T-cell (primary cell): ENCODE measurements at regions not wholly inside any gene's neighbourhood (a gene's known extent, or its start where the extent isn't known, plus 50 kb on each side); places are given as distances from the start of the nearest gene placed in this dataset.
A peak's percentile ranks its signal among the peaks of the same experiment; 100 is the strongest.

Source experiments
- ATAC-seq, 4 experiments: fragments of 200-7000 bp in 3 of 4; fragments of 150-1000 bp in 1 of 4; cut with Tn5 transposase; replicated peaks in 1 of 4; 1 replicate in 3 of 4; 2 replicates in 1 of 4; pipeline ENCODE4 v1.10.0; 2021; ENCODE audit warnings: moderate library complexity in 3 of 4, mild to moderate bottlenecking in 2 of 4, moderate number of reproducible peaks in 1 of 4
- CTCF ChIA-PET, 2 donors: fragments of 300-600 bp; sonication (Branson Sonifier 250); formaldehyde crosslinking; loops; one replicate each; lab custom pipeline; 2022; ENCODE audit warnings: antibody characterized with exemption in 2 of 2; lab: Charles Lee
- POLR2A ChIA-PET, 2 donors: fragments of 300-600 bp; sonication (Branson Sonifier 250); formaldehyde crosslinking; loops; one replicate each; lab custom pipeline; 2022; ENCODE audit warnings: antibody characterized with exemption in 2 of 2; lab: Charles Lee
- DNase-seq, 35 experiments: peaks; one replicate each; pipeline versions ENCODE4 v3.0.0 to v3.0.0-alpha.2; 2013 to 2023
- H3K27ac ChIP-seq: one replicate; pipeline ENCODE4 v1.5.1; 2013; ENCODE audit warnings: low read length
- H3K27me3 ChIP-seq, 2 experiments: replicated peaks in 1 of 2; 1 replicate in 1 of 2; 2 replicates in 1 of 2; pipeline versions ENCODE4 v1.6.1 to v1.7.0; 2013; ENCODE audit warnings: low read length in 1 of 2, mixed read lengths in 1 of 2; ENCODE audit not compliant: control insufficient read depth in 2 of 2, insufficient read depth in 2 of 2; ENCODE audit errors: extremely low read depth in 1 of 2
- H3K36me3 ChIP-seq, 2 donors: 1 replicate in 1 of 2; 2 replicates in 1 of 2; pipeline versions ENCODE4 v1.6.1 to v1.7.0; 2013; ENCODE audit warnings: low read length in 1 of 2; ENCODE audit not compliant: control insufficient read depth in 2 of 2, insufficient read depth in 1 of 2; ENCODE audit errors: extremely low read depth in 1 of 2
- H3K4me1 ChIP-seq, 2 experiments: 1 replicate in 1 of 2; 2 replicates in 1 of 2; pipeline versions ENCODE4 v1.6.1 to v1.7.0; 2013; ENCODE audit warnings: low read length in 2 of 2, mixed read lengths in 1 of 2; ENCODE audit not compliant: insufficient read depth in 2 of 2, control insufficient read depth in 1 of 2; ENCODE audit errors: extremely low read depth in 1 of 2
- H3K4me3 ChIP-seq, 2 donors: 1 replicate in 1 of 2; 2 replicates in 1 of 2; pipeline versions ENCODE4 v1.5.1 to v1.7.0; 2013; ENCODE audit warnings: mild to moderate bottlenecking in 2 of 2, low read length in 1 of 2, moderate library complexity in 1 of 2; ENCODE audit not compliant: control insufficient read depth in 1 of 2; ENCODE audit errors: extremely low read depth in 1 of 2
- H3K9me3 ChIP-seq: 2 replicates; pipeline ENCODE4 v1.7.0; 2013
- H3K27ac Mint-ChIP-seq, 2 donors: one replicate each; pipeline ENCODE4 v1.8.0; 2020 to 2021; ENCODE audit warnings: mild to moderate bottlenecking in 2 of 2, mixed read lengths in 2 of 2
- H3K27me3 Mint-ChIP-seq, 2 donors: one replicate each; pipeline ENCODE4 v1.8.0; 2021 to 2022; ENCODE audit warnings: mixed read lengths in 2 of 2
- H3K36me3 Mint-ChIP-seq: one replicate; pipeline ENCODE4 v1.8.0; 2021; ENCODE audit warnings: mixed read lengths
- H3K4me1 Mint-ChIP-seq, 3 donors: one replicate each; pipeline ENCODE4 v1.8.0; 2020 to 2022; ENCODE audit warnings: mixed read lengths in 3 of 3, mild to moderate bottlenecking in 1 of 3
- H3K4me3 Mint-ChIP-seq, 3 donors: one replicate each; pipeline ENCODE4 v1.8.0; 2020 to 2022; ENCODE audit warnings: mild to moderate bottlenecking in 3 of 3, mixed read lengths in 3 of 3, moderate library complexity in 3 of 3
- H3K9me3 Mint-ChIP-seq, 3 donors: one replicate each; pipeline ENCODE4 v1.8.0; 2020 to 2022; ENCODE audit warnings: mixed read lengths in 3 of 3
- WGBS: methylation state at CpG from one replicate; pipeline ENCODE4 v1.1.5; 2013; ENCODE audit warnings: missing lambda C conversion rate; ENCODE audit not compliant: insufficient coverage; 5-methylcytosine and 5-hydroxymethylcytosine counted together

GRCh38 chr5:109482748-109483147 is 73.0 kb upstream of the PJA2 start:
- CTCF ChIA-PET: no interaction called here

DNA sequence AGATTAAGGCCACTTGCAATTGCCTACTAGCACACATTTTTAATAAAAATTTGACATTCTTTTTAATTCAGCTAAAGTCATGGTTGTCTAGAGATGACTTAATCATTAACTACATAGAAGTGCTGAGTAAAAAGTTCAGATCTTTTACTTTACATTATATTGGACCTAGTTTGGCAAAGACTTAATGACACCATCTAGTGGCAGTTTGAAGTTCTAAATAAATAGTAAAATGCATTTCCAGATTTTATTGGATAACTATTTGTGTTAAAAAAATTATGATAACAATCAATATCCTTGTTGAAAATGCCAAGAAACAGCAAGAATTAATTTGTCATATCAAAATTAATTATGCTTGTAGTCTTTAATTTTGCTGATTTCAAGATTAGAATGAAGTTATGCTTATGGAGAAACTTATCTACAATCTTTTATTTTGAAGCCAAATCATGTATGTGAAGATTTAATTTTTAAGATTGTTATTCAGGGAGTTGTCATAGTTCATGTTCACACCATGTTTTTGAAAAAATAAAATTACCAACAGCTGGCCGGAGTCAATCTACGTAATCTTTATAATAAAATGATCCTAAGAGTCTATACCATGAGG is 69.6 kb upstream of the PJA2 start:
- Mint-ChIP-seq H3K9me3 (no peaks in the 10 kb centered on the region), H3K4me3 (no peak overlapping the region), H3K27me3 (peaks cover 4% of the 10 kb centered on the region in 2 donors), H3K36me3 (no peaks in the 10 kb centered on the region), H3K4me1 (no peaks in the 10 kb centered on the region), H3K27ac (no peak overlapping the region)
- Histone ChIP-seq H3K4me3 (no peak overlapping the region), H3K27me3 (no peaks in the 10 kb centered on the region), H3K9me3 (no peaks in the 10 kb centered on the region), H3K36me3 (no peaks in the 10 kb centered on the region), H3K27ac (no peak overlapping the region), H3K4me1 (no peaks in the 10 kb centered on the region)
- DNase-seq (peak in 1 of 35 experiments; percentile 21), ATAC-seq (no peak)
- ChIA-PET POLR2A (no interaction called here), CTCF (interaction anchor here (0.6 kb wide), 3 partner anchors 31 to 1713 kb away, joined by 3 read pairs; no protein-coding TSS in a partner anchor)
- no CpG with 5 or more reads among the region's 2 CpGs for WGBS

More at GRCh38 chr5:109482748-109483147, 73.0 kb upstream of the PJA2 start:
- H3K9me3 Mint-ChIP-seq: no peaks in the 10 kb centered on the region
- H3K4me1 Mint-ChIP-seq: no peaks in the 10 kb centered on the region
- no peaks in the 10 kb centered on the region for H3K9me3 ChIP-seq
- H3K4me1 ChIP-seq: no peaks in the 10 kb centered on the region
- POLR2A ChIA-PET: no interaction called here
- no peak overlapping the region for H3K27ac ChIP-seq
- ATAC-seq: no peak
- no peaks in the 10 kb centered on the region for H3K36me3 ChIP-seq
- peaks cover 0 to 4% of the 10 kb centered on the region in 2 donors for H3K27me3 Mint-ChIP-seq
- no peak for DNase-seq
- no peaks in the 10 kb centered on the region for H3K27me3 ChIP-seq
- no peak overlapping the region for H3K27ac Mint-ChIP-seq
- no peaks in the 10 kb centered on the region for H3K36me3 Mint-ChIP-seq
- no peak overlapping the region for H3K4me3 ChIP-seq
- WGBS: 90% methylated on average over 2 of the region's 5 CpGs
- H3K4me3 Mint-ChIP-seq: no peak overlapping the region

- ChIA-PET CTCF (interaction anchor here in 1 of 2 donors (0.6 kb wide), 1 partner anchor 31 kb away, joined by 3 read pairs; no protein-coding TSS in a partner anchor), POLR2A (no interaction called here)
- DNase-seq (no peak), ATAC-seq (no peak)
- no peak overlapping the region for H3K4me3 ChIP-seq
- no peak overlapping the region for H3K4me3 Mint-ChIP-seq
- H3K27ac Mint-ChIP-seq: no peak overlapping the region
- H3K9me3 Mint-ChIP-seq: no peaks in the 10 kb centered on the region
- H3K4me1 ChIP-seq: no peaks in the 10 kb centered on the region
- peaks cover 4 to 7% of the 10 kb centered on the region in 2 donors for H3K27me3 Mint-ChIP-seq
- H3K9me3 ChIP-seq: no peaks in the 10 kb centered on the region
- H3K4me1 Mint-ChIP-seq: no peaks in the 10 kb centered on the region
- no peaks in the 10 kb centered on the region for H3K36me3 ChIP-seq
- no peaks in the 10 kb centered on the region for H3K27me3 ChIP-seq
- H3K36me3 Mint-ChIP-seq: no peaks in the 10 kb centered on the region
- H3K27ac ChIP-seq: no peak overlapping the region
Observed at GRCh38 chr5:109478830-109479229, 69.1 kb upstream of the PJA2 start.

DNA sequence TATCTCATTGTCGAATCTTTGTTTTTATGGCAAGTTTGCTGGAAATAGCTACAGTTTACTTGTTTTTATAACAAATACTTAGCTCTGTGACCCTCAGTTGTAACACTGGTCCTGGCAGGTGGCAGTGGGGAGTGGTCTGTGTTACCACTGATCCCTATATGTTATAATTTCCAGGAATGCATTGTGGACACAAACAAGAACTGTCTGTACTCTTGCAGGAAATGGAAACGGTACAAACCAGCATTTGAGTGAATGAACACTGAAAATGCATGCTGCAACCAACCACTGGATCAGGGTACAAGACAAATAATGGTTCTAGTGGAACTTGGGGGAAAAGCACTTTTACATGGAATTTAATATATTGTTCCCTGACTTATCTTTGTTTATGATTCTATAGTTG is 66.5 kb upstream of the PJA2 start:
- WGBS: 86% methylated on average over 1 of the region's 2 CpGs
- no peaks in the 10 kb centered on the region for H3K4me1 Mint-ChIP-seq
- no peak overlapping the region for H3K27ac Mint-ChIP-seq
- ATAC-seq: no peak
- Histone ChIP-seq H3K27ac (no peak overlapping the region), H3K4me3 (no peak overlapping the region), H3K9me3 (no peaks in the 10 kb centered on the region), H3K27me3 (no peaks in the 10 kb centered on the region), H3K4me1 (no peaks in the 10 kb centered on the region), H3K36me3 (no peaks in the 10 kb centered on the region)
- no peaks in the 10 kb centered on the region for H3K36me3 Mint-ChIP-seq
- no peak for DNase-seq
- H3K9me3 Mint-ChIP-seq: no peaks in the 10 kb centered on the region
- H3K27me3 Mint-ChIP-seq: peaks cover 10 to 16% of the 10 kb centered on the region in 2 donors
- H3K4me3 Mint-ChIP-seq: no peak overlapping the region
- ChIA-PET POLR2A (interaction anchor here in 1 of 2 donors (0.7 kb wide), 1 partner anchor 718 kb away, joined by 10 read pairs; no protein-coding TSS in a partner anchor), CTCF (interaction anchor here (0.6 to 0.7 kb wide), 6 partner anchors 100 to 1495 kb away, joined by 3 to 4 read pairs (median 4); no protein-coding TSS in a partner anchor)

DNA sequence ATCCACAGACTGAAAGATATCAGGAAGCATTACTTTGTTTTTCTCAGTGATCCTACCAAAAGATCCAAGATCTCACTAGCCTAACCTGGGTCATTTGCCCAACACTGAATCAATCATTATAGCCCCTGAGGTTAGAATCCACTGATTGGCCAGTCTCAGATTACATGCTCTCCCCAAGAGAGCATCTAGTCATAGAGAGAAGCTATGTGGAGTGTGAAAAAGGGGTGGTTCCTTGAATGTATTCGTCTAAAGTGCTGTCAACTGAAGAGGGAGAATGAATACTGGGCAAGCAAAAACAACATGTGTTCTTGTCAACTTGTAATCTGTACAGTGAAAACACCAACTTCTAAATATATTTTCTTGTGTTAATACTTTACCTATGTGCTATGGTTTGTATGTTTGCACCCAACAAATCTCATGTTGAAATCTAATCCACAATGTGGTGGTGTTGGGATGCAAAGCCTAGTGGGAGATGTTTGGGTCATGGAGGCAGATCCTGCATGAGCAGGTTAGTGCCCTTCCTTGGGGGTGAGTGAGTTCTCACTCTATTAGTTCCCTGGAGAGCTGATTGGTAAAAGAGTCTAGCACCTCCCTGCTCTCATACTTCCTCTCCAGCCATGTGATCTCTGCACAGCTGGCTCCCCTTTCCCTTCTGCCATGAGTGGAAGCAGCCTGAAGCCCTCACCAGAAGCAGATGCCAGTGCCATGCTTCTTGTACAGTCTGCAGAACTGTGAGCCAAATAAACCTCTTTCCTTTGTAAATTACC is 60.3 kb upstream of the PJA2 start:
- Histone ChIP-seq H3K4me3 (no peak overlapping the region), H3K27me3 (no peaks in the 10 kb centered on the region), H3K36me3 (no peaks in the 10 kb centered on the region), H3K4me1 (no peaks in the 10 kb centered on the region), H3K27ac (no peak overlapping the region), H3K9me3 (no peaks in the 10 kb centered on the region)
- ChIA-PET CTCF (no interaction called here), POLR2A (interaction anchor here in 1 of 2 donors (0.6 kb wide), 1 partner anchor 1311 kb away, joined by 3 read pairs; no protein-coding TSS in a partner anchor)
- H3K27me3 Mint-ChIP-seq: peaks cover 8 to 16% of the 10 kb centered on the region in 2 donors
- no peak for ATAC-seq
- no peaks in the 10 kb centered on the region for H3K9me3 Mint-ChIP-seq
- no peak overlapping the region for H3K27ac Mint-ChIP-seq
- peaks cover 2 to 10% (median 4%) of the 10 kb centered on the region in 3 donors for H3K4me1 Mint-ChIP-seq
- DNase-seq: no peak
- no CpG with 5 or more reads among the region's 1 CpG for WGBS
- H3K36me3 Mint-ChIP-seq: no peaks in the 10 kb centered on the region
- H3K4me3 Mint-ChIP-seq: no peak overlapping the region

GRCh38 chr5:109468737-109469420 is 59.1 kb upstream of the PJA2 start:
- POLR2A ChIA-PET: no interaction called here
- Histone ChIP-seq H3K27ac (no peak overlapping the region), H3K36me3 (no peaks in the 10 kb centered on the region), H3K27me3 (no peaks in the 10 kb centered on the region), H3K9me3 (no peaks in the 10 kb centered on the region), H3K4me3 (no peak overlapping the region), H3K4me1 (no peaks in the 10 kb centered on the region)
- ATAC-seq: peak in 3 of 4 experiments; percentile 53 to 61 (median 55)
- Mint-ChIP-seq H3K9me3 (no peaks in the 10 kb centered on the region), H3K36me3 (no peaks in the 10 kb centered on the region), H3K27me3 (peaks cover 8 to 12% of the 10 kb centered on the region in 2 donors), H3K4me1 (peaks cover 2 to 10% (median 4%) of the 10 kb centered on the region in 3 donors), H3K4me3 (no peak overlapping the region), H3K27ac (no peak overlapping the region)
- CTCF ChIA-PET: interaction anchor here in 1 of 2 donors (0.7 kb wide), 1 partner anchor 785 kb away, joined by 3 read pairs; no protein-coding TSS in a partner anchor
- DNase-seq: peak; percentile 25 to 82 (median 60)
- WGBS: 0% methylated on average over 2 of the region's 4 CpGs
